ENCODE measurements at regions not wholly inside any gene's neighbourhood (a gene's known extent, or its start where the extent isn't known, plus 50 kb on each side); places are given as distances from the start of the nearest gene placed in this dataset.

DNA sequence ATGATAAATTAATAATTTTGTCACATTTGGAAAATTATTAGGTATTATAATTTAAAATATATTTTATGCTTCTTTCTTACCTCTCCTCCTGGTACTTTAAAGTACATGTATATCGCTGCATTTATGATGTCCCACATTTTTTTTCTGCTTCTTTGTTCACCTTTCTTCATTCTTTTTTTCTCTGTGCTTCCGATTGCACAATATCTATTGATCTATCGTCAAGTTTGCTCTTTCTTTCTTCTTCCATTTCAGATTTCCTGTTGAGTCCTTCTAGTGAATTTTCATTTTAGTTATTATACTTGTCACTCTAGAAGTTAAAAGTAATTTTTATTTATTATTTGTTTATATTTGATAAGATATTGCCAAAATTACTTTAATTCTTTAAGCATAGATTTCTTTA, 441.0 kb upstream of the HS3ST5 start:
- no peak for DNase-seq

DNA sequence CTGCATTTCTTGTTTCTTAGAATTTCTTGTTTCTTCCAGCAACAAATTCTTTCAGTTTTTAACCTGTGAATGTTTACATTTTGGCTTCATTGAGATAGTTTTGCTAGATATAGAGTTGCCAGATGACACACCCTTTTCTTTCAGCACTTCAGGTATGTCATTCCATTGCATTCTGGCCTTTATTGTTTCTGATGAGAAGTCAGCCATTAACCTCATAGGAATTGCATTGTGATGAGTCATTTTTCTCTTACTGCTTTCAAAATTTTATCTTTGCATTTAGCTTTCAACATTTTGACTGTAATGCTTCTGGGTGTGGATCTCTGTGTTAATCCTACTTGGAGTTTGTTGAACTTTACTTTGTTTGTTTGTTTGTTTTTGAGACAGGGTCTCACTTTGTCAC, 440.3 kb upstream of the HS3ST5 start:
- DNase-seq = no peak

DNA sequence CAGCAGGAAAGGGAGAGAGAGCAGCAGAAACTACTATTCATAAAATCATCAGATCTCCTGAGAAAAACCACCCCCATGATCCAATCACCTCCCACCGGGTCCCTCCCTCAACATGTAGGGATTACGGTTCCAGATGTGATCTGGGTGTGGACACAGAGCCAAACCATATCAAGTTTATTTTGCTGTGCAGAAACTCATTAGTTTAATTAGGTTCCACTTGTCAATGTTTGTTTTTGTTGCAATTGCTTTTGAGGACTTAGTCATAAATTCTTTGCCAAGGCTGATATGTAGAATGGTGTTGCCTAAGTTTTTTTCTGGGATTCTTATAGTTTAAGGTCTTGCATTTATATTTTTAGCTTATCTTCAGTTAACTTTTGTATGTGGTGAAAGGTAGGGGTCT, 422.0 kb upstream of the HS3ST5 start:
- no peak for DNase-seq

DNA sequence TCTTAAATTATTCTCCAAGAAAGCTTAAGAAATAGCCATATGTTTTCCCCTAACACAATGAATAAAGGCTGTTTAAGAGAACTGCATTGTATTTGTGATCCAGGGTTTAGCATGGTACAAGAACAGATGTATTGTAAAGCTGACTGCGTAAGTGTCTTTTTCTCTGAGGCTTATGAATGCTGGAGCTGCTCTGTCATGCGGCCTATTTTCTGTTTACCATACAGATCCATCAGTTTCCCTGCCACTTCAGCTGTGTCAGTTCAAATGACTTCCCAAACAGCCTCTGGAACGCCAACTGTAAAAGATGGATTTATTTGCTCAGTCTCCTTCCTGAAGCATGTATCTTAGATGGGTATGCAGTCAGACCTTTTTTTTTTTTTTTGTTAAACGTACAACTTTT, 419.3 kb upstream of the HS3ST5 start:
- no peak for DNase-seq

DNA sequence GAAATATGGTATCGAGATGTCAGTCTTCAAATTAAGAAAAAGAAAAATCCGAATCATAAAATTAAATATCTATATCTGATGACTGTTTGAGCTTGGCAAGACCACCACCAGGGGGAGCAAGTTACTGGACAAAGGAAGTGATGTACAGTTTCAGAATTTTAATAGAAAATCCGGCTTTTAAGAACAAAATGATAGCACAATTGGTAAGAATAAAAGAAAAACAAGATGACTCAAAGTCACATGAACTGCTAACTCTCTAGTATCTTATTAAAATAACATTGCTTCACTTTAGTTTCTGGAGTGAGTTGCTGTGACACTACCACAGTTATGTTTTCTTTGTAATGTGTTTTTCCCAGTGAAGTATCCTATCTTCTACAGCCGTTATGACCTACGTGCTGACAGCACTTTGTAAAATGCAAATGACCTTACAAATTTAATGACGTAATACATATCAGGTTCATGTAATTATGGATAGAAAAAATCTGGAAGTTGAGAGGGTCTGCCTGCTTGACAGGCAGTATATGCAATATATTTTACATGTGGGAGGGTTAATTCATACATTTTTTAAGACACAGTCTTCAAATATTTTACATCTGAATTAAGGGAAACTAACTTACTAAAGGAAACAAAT, 405.3 kb upstream of the HS3ST5 start:
- DNase-seq = peak; percentile 54

DNA sequence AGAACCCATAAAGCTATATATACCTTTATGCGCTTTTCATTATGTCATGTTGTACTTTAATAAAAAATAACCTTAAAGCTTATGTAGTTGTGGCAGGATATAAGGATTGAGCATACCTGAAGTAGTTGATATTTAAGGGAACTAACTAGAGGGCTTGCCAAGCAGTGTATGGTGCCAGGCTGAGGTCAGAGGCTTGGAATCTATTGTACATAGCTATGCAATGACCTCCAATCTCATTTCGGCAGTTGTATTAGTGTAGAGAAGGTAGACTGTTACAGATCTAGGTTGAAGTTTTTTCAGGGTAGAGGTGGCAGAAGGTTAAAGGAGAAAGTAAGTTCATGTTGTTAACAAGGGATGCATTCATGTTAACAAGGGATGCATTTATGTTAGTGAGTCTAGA, 397.7 kb upstream of the HS3ST5 start:
- no peak for DNase-seq

DNA sequence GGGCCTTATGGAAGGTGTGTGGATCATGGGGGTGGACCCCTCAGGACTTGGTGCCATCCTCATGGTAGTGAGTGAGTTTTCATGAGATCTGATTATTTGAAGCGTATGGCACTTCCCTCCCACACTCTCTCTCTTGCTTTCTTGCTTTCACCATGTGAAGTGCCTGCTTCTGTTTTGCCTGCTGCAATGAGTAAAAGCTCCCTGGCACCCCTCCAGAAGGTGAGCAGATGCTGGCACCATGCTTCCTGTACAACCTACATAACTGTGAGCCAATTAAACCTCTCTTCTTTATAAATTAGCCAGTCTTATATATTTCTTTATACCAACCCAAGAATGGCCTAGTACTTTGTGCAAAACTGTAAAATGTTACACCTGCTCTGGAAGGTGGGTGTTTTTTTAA, 396.8 kb upstream of the HS3ST5 start:
- no peak for DNase-seq

DNA sequence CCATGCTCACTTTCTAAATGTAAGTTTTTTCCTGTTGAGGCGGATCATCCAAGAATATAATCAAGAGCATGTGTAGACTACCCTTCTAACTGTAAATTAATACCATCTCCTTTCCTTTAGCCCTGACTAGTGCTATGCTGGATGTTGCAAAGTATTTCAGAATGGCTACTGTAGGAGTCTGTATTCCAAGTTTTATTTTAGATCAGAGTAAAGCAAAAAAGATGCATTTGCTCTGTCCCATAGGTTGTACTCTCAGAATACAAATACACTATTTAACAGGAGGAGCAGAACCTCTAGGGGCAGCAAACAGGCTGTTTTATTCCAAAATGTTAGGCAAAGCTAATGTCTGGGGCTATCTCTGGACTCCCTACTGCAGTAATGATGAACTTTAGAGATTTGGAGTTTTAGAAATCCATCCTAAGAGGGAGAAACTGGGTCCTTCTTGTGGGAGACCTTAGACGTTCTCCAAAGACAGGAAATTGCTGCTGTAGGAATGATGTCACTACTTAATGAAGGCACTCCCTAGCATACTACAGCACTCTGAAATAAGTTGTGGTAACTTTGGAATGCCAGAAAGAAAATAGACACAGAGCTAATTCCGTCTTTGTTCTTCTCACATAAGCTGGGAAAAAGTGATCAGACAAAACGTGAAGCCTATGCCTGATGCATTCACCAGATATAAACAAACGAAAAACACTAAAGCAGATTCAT, 392.4 kb upstream of the HS3ST5 start:
- no peak for DNase-seq

DNA sequence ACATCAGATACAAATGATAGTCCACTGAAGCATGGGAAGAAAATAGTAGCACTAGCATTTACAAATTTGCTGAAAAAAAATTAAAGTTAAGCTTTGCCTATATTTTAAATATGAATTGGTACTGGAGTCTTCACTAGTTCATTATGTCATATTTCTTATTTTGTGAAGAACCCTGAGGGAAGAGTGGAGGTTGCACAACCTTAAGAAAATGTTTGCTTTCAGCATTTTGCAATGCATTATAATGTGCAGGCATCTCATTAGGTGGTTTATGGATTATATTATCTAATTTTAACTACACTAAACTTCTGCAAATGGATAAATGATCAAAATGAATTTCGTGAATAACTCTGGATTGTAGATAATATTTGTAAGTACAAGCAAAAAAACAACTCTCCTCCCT, 390.8 kb upstream of the HS3ST5 start:
- DNase-seq = no peak

DNA sequence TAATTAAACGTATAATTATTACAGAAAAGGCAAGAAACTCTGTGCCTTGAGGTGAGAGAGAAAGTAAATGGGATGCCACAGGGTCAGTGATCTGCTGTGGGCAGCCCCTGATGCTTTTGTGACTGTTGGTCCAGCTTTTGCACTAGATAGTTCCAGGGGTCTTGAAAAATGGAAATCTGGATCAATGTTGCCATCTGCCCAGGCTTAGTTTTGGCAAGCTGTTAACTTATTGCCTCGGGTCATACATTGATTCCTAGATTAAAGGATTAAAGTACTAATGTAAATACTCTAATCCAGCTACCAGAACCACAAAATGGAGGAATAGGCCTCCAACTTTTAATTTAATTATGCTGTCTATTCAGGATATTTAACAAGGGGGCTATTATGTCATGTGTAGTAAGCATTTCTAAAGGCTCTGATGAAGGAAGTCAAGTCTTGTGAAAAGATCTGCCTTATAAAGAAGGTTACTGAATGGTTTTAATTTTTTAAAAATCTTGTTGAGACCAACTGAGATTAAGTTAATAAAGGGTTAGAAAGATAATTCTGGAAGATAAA, 376.0 kb upstream of the HS3ST5 start:
- DNase-seq = no peak

DNA sequence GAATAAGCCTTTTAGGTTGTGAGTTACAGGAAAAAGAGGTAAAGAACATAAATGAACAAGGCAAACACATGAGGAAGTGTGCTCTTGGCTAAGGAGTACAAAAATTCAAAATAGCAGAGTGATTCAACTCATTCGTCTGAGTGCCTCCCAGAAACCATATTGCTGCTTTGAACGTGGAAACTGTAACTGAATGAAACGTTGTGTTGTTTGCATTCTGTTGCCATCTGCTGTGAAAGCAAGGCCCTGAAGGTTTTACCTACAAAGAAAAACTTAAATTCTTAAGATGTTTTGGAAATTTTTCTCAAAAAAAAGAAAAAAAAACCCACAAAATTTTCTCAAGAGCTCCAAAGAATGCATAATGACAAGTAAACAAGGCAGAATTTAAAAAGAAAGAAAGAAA, 375.4 kb upstream of the HS3ST5 start:
- DNase-seq = no peak

DNA sequence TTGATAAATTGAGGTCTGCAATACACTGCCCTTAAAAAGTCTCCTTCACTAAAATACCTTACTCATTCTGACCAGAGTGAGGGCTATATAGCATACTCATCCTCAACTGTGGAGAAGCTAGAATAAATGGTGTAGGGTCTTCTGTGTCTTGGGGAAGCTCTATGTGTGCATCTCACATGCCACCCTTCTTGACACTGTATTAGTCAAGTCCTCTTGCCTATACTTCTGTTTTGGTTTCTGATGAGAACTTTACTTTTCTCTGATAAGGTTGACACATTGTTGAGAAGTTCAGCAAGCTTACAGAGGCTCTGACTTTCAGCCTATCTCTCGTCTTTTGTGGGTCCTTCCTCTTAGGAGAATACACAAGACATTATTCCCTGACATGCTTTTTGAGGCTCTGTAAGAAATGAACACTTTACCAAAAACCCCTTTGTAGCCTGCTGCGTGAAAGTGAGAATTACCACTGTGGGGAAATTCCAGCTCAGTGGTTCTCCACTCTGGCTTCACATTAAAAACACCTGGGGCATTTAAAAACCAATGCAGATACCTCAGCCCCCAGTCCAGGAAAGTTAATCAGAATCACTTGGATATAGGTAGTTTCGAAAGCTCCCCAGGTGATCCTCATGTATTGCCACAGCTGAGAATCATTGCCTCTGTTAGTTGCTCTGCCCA, 372.1 kb upstream of the HS3ST5 start:
- DNase-seq = no peak

DNA sequence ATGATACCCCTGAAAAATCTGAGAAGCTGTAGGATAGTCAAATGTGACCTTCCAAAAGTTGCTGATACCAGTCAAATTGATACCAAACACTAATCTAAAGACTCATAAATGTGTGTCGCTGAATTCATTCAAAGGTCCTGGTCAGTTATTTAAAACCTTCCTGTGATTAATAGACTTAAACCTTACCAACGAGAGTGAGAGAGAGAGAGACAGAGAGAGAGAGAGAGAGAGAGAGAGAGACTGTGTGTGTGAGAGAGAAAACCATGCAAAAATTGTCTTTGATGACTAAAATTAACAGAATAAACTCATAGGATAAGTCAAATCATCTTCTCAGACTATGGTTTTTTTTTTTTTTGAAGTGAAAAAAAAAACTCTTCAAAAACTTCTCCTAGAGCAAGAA, 370.9 kb upstream of the HS3ST5 start:
- no peak for DNase-seq

DNA sequence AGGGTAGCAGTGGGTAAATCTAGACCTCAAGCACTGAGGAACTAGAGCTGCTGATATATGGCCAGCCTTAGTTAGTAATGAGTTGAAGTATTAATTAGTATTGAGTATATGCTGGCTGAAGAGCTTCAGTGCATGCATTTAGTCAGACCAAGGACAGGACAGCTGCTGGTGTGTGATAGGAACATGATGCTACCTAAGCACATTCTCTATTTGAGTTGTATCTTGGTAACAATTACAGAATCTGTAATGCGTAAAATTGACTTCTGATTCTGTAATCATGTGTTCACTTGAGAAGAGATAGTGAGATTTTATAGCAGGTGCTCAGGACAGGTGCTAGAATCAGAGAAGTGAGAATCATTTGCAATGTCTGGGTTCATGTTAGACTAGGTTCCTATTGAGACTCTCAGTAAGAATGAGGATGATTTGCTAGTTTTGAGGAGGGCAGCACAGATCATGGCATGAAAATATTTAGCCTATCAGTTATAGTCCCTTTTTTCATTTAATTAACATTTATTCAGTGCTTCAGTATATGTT, 369.4 kb upstream of the HS3ST5 start:
- no peak for DNase-seq

DNA sequence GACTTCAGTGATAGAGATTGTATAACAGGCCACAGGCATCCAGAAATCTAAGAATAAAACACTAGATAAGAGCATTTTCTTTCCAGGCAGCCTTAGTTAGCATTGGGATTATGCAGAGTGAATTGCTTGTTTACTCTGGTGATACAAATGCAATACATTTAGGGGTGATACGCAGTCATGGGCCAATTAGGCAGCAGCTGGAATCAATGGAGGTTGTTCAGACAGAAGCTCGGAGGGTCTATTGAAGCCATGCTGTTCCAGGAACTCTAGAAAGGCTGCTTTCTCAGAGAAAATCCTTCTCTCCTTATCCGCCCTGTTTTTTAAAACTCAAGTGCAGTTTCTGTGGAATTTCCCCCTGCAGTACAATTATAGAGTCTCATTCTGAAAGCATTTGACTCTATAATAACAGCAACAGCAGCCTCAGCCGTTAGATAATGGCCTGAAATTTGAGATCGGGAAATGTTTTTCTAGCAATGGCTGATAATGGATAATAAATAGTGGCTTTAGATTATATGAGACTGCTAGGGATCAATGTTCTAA, 364.3 kb upstream of the HS3ST5 start:
- DNase-seq = no peak

DNA sequence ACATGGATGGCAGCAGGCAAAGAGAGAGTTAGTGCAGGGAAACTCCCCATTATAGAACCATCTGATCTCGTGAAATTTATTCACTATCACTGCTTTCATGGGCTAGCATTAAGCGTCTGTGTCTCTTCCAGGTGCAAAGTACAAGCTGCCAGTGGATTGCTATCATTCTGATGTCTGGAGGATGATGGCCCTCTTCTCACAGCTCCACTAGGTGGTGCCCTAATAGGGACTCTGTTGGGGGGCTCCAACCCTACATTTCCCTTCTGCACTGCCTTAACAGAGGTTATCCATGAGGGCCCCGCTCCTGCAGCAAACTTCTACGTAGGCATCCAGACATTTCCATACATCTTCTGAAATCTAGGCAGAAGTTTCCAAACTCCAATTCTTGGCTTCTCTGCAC, 347.8 kb upstream of the HS3ST5 start:
- no peak for DNase-seq

DNA sequence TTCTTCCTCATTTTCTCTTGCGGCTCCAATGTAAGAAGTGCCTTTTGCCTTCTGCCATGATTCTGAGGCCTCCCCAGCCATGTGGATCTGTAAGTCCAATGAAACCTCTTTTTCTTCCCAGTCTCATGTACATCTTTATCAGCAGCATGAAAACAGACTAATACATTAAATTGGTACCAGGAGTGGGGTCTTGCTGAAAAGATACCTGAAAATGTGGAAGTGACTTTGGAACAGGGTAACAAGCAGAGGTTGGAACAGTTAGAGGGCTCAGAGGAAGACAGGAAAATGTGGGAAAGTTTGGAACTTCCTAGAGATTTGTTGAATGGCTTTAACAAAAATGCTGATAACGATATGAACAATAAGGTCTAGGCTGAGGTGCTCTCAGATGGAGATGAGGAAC, 316.7 kb upstream of the HS3ST5 start:
- no peak for DNase-seq

DNA sequence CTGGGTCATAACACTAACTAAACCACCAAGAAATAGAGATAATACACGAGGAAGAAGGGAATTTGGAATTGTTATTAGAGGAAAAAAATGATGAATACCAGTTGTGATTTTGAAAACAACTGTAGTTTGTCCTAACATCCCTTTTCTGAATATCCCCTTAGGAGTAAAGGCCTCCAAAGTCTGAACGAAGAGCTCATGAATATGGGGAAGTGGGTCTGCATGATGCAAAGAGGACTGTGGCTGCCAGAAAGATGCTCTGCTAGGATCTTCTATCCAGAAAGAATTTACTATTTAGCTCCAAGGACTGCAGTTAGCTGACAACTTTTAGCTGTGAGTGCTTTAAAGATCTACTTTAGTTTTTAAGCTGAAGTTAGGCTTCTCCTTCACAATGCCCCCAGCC, 308.8 kb upstream of the HS3ST5 start:
- DNase-seq = peak; percentile 36

DNA sequence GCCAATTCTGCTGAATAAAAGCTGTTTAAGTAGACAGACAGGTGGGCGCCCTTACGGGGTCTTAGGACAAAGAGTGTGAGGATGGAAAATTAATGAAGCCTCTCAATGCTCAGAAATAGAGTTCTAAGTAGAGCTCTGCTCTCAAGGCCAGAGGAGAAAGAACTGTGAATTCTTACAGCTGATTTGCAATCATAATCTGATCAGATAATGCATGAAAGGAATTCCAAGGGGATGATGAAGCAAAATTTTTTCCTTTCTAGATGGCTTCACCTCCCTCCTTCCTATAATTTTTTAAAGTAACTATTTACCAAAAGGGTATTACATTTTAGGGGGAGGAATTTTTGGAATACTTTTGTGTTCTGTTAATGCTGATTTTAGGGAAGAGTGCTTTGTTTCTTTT, 308.1 kb upstream of the HS3ST5 start:
- DNase-seq = no peak

DNA sequence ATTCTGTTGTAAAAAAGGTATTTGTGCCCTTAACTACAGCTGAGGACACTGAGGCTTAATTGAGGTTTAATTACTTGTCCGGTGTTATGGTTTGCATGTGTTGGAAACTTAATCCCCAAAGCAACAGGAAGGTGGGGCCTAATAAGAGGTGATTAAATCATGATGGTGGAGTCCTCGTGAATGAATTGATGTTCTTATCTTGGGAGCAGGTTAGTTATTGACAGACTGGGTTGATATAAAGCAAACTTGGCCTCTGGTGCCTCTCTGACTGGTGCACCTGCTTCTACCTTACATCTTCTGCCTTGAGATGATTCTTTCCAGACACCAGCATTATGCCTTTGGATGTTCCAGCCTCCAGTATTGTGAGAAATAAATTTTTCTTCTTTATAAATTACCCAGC, 306.5 kb upstream of the HS3ST5 start:
- DNase-seq = no peak

DNA sequence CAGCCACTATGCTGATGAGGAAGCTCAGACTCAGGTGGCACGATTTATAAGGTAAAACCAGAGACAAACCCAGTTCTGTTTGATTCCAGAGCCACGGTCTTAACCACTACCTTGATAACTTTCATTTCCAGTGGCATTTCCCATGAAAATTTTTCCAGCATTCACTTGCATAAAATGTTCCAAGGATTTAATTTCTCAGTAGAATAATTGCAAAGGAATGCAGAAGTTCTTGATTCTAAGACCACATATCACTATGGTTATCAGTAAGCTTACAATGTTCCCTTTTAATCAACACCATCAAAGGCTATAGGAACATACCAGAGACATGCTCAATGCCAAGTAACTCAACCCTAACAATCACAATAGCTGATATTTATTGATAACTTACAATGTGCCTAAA, 306.0 kb upstream of the HS3ST5 start:
- DNase-seq = no peak

DNA sequence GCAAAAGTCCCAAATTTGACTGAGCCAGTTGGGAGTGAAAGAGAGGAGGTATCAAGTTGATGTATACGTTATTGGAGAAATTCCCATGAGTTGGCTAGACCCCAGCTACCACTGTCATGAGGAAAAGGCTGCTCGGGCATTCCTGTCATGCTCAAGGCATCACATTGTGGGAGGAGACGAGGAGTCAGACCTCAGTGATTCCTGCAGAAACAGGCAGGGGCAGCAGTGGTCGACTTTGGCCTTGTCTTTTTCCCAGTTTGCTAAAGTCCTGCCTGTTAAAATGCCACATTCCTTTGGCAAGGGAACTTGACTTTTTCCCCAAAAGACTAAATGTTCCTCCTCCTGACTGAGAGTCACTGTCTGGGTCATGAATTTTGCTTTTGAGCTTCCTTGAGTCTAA, 295.5 kb upstream of the HS3ST5 start:
- no peak for DNase-seq

DNA sequence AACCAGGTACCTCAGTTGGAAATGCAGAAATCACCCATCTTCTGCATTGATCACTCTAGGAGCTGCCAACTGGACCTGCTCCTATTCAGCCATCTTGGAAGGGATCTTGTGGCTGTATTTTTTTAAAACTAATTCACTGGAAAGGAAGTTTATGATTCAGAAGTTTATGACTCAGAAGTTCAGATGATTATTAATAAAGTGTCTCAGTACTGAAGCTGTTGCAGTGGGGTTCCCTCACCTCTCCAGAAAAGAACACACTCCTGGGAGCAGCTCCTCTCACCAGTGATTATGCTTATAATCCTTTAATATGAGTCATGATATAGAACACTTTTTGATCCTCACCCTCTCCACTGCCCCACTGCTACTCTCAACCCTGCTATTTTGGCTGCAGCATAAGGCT, 291.2 kb upstream of the HS3ST5 start:
- DNase-seq = no peak
